Keratinocyte (primary cell): ENCODE measurements at regions not wholly inside any gene's neighbourhood (a gene's known extent, or its start where the extent isn't known, plus 50 kb on each side); places are given as distances from the start of the nearest gene placed in this dataset.

Experiments
- DNase-seq: peaks from one replicate; pipeline ENCODE4 v3.0.0-alpha.2; 2011; ENCODE audit warnings: low read depth, missing footprints, low spot score
- FAIRE-seq: peaks from 2 replicates; lab custom pipeline; 2011; peaks lifted over from hg19 to GRCh38; lab: Jason Lieb, UNC
- H2AFZ ChIP-seq: 2 replicates; pipeline ENCODE4 v1.6.0; 2012; ENCODE audit warnings: low read length, control low read depth, inconsistent platforms; ENCODE audit not compliant: control insufficient read depth
- H3K27ac ChIP-seq: 2 replicates; pipeline ENCODE4 v1.5.1; 2011; ENCODE audit warnings: low read length; ENCODE audit not compliant: control insufficient read depth, insufficient read depth
- H3K27me3 ChIP-seq: 3 replicates; pipeline ENCODE4 v1.6.0; 2011; ENCODE audit warnings: low read length; ENCODE audit not compliant: control insufficient read depth, insufficient read depth; ENCODE audit errors: extremely low read depth
- H3K36me3 ChIP-seq, 2 experiments: 2 replicates in 1 of 2; 3 replicates in 1 of 2; pipeline ENCODE4 v1.5.1; 2011; ENCODE audit warnings: low read length in 2 of 2, mild to moderate bottlenecking in 1 of 2; ENCODE audit not compliant: control insufficient read depth in 2 of 2, insufficient read depth in 2 of 2; ENCODE audit errors: extremely low read depth in 1 of 2
- H3K4me1 ChIP-seq: 3 replicates; pipeline ENCODE4 v1.5.1; 2011; ENCODE audit warnings: low read length; ENCODE audit not compliant: control insufficient read depth, insufficient read depth; ENCODE audit errors: extremely low read depth
- H3K4me2 ChIP-seq: 3 replicates; pipeline ENCODE4 v1.6.0; 2011; ENCODE audit warnings: low read depth, low read length; ENCODE audit not compliant: control insufficient read depth, insufficient read depth; ENCODE audit errors: extremely low read depth
- H3K4me3 ChIP-seq, 3 experiments: fragments of 200-600 bp in 1 of 3; sonication (generic) in 1 of 3; 2 replicates in 2 of 3; 3 replicates in 1 of 3; pipeline ENCODE4 v1.5.1; 2011 to 2016; ENCODE audit warnings: low read length in 3 of 3, mild to moderate bottlenecking in 3 of 3, control low read depth in 2 of 3, inconsistent platforms in 1 of 3, low read depth in 1 of 3, mixed read lengths in 1 of 3, mixed run types in 1 of 3, moderate library complexity in 1 of 3; ENCODE audit not compliant: control insufficient read depth in 2 of 3, insufficient read depth in 2 of 3; ENCODE audit errors: extremely low read depth in 1 of 3
- H3K79me2 ChIP-seq: 2 replicates; pipeline ENCODE4 v1.6.0; 2012; ENCODE audit warnings: low read length; ENCODE audit not compliant: control insufficient read depth, insufficient read depth
- H3K9ac ChIP-seq: 3 replicates; pipeline ENCODE4 v1.6.0; 2011; ENCODE audit warnings: low read length; ENCODE audit not compliant: control insufficient read depth, insufficient read depth; ENCODE audit errors: extremely low read depth
- H3K9me1 ChIP-seq: 3 replicates; pipeline ENCODE4 v1.6.0; 2011; ENCODE audit warnings: low read length; ENCODE audit not compliant: control insufficient read depth, insufficient read depth; ENCODE audit errors: extremely low read depth
- H3K9me3 ChIP-seq: 2 replicates; pipeline ENCODE4 v1.5.1; 2012; ENCODE audit warnings: low read depth, low read length; ENCODE audit not compliant: control insufficient read depth
- H4K20me1 ChIP-seq: 3 replicates; pipeline ENCODE4 v1.6.0; 2011; ENCODE audit warnings: low read length; ENCODE audit not compliant: control insufficient read depth, insufficient read depth; ENCODE audit errors: extremely low read depth
- EZH2 ChIP-seq: IDR thresholded peaks from one replicate; pipeline ENCODE4 v1.6.1; 2012; ENCODE audit warnings: inconsistent platforms, mild to moderate bottlenecking, low read length, moderate library complexity
- dilution Hi-C: fragments of 300-500 bp; cut with MboI; formaldehyde crosslinking; loops from one replicate; pipeline ENCODE4 v1.7.0; 2020; ENCODE audit warnings: low sequenced_read_pairs; ENCODE audit not compliant: extremely low pct_ligation_motif_present
- TF ChIP-seq, protein P1 (sequence below), 3 experiments: IDR thresholded peaks in 1 of 3; conservative IDR thresholded peaks in 1 of 3; optimal IDR thresholded peaks in 1 of 3; 2 replicates in 2 of 3; 3 replicates in 1 of 3; pipeline versions ENCODE3 to v1.5.1; 2011; ENCODE audit warnings: low read length in 3 of 3, mild to moderate bottlenecking in 3 of 3, moderate library complexity in 2 of 3, control low read depth in 1 of 3, inconsistent platforms in 1 of 3; ENCODE audit not compliant: insufficient read depth in 2 of 3; ENCODE audit errors: extremely low read depth in 1 of 3

DNA sequence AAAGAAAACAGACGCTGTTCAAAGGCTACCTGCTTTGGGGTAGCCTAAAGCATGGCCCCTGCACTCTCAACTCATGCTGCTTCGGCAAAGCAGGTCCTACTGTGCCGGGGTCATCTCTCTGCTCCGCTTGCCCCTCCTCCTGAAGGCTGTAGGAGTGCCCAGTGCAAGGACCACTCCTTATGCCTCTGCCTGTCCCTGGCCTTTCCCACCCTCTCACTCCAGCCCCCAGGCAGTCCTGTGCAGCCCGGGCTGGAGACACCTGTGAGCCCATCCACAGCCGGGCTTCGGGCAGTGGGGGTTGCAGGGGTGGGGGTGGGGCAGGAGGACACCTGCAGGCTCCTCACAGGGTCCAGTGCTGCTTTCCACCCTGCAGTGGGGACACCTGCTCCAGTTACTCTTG is 69.1 kb downstream of the ACKR3 start:
- Histone ChIP-seq H3K4me3 (no peak overlapping the region), H3K27ac (no peak overlapping the region), H3K4me1 (peaks cover 13% of the 10 kb centered on the region), H3K9me1 (no peaks in the 10 kb centered on the region), H3K27me3 (peaks cover 2% of the 10 kb centered on the region), H4K20me1 (no peaks in the 10 kb centered on the region), H3K9ac (no peak overlapping the region), H3K9me3 (peaks cover 12% of the 10 kb centered on the region), H2AFZ (no peak overlapping the region), H3K79me2 (no peaks in the 10 kb centered on the region), H3K36me3 (no peaks in the 10 kb centered on the region), H3K4me2 (no peak overlapping the region)
- FAIRE-seq (no peak), DNase-seq (no peak)
- dilution Hi-C loops, result no loop called here
- no peak for TF ChIP-seq EZH2
- TF ChIP-seq, protein P1, sequence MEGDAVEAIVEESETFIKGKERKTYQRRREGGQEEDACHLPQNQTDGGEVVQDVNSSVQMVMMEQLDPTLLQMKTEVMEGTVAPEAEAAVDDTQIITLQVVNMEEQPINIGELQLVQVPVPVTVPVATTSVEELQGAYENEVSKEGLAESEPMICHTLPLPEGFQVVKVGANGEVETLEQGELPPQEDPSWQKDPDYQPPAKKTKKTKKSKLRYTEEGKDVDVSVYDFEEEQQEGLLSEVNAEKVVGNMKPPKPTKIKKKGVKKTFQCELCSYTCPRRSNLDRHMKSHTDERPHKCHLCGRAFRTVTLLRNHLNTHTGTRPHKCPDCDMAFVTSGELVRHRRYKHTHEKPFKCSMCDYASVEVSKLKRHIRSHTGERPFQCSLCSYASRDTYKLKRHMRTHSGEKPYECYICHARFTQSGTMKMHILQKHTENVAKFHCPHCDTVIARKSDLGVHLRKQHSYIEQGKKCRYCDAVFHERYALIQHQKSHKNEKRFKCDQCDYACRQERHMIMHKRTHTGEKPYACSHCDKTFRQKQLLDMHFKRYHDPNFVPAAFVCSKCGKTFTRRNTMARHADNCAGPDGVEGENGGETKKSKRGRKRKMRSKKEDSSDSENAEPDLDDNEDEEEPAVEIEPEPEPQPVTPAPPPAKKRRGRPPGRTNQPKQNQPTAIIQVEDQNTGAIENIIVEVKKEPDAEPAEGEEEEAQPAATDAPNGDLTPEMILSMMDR (optimal IDR thresholded peaks at IDR 0.05 in 1 of 3, IDR thresholded peaks at IDR 0.05 in 1 of 3, conservative IDR thresholded peaks at IDR 0.05 in 1 of 3; ENCODE audit: extremely low read depth in 1 of 3, insufficient read depth in 2 of 3, low read length in 3 of 3), result no peak

DNA sequence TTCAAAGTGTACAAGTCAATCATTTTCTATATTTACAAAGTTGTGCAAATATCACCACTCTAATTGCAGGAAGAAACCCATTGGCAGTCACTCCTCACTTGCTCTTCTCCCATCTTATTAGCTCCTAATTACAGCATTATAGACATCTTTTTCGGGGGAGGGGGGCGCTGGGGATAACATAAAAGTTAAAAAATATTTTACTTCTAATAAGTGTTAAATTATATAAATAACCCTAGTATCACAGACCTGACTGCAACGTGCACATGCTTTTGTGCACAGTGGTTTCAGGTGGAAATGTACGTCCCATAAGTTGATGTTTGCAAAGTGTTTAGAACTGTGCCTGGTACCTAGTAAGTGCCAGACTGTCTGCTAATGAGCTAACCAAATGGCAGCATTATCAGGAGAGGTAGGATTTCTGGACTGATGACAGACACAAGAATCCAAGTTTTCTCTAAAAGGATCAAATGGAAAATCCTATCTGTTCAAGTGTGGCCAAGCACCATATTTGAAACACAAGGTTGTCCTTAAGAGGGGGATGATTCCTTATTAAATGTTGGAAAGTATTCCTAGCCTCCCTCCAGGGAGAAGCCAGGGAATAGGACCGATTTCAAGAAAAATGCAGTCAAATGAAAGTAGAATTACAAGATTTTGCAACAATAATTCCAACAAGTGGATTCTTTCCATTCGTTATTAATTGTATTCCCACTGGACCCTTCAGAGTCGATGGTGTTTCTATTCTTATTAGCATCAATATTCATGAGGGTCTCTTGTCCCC is 70.0 kb downstream of the ACKR3 start:
- DNase-seq (no peak), FAIRE-seq (no peak)
- H3K27me3 ChIP-seq, result no peaks in the 10 kb centered on the region
- no peak overlapping the region for H2AFZ ChIP-seq
- no peaks in the 10 kb centered on the region for H4K20me1 ChIP-seq
- no peak overlapping the region for H3K4me3 ChIP-seq
- TF ChIP-seq EZH2, result no peak
- TF ChIP-seq, protein P1 (optimal IDR thresholded peaks at IDR 0.05 in 1 of 3, IDR thresholded peaks at IDR 0.05 in 1 of 3, conservative IDR thresholded peaks at IDR 0.05 in 1 of 3; ENCODE audit: extremely low read depth in 1 of 3, insufficient read depth in 2 of 3, low read length in 3 of 3), result no peak
- no peak overlapping the region for H3K4me2 ChIP-seq
- H3K9ac ChIP-seq, result no peak overlapping the region
- H3K36me3 ChIP-seq, result no peaks in the 10 kb centered on the region
- H3K79me2 ChIP-seq, result no peaks in the 10 kb centered on the region
- H3K27ac ChIP-seq, result no peak overlapping the region
- H3K9me3 ChIP-seq, result peaks cover 12% of the 10 kb centered on the region
- H3K9me1 ChIP-seq, result no peaks in the 10 kb centered on the region
- peaks cover 13% of the 10 kb centered on the region for H3K4me1 ChIP-seq
- dilution Hi-C loops, result no loop called here
